ENCODE measurements at regions not wholly inside any gene's neighbourhood (a gene's known extent, or its start where the extent isn't known, plus 50 kb on each side); places are given as distances from the start of the nearest gene placed in this dataset.

- no peak for DNase-seq
Observed at GRCh38 chr2:196224756-196225155, 53.4 kb upstream of the STK17B start.

GRCh38 chr2:196225213-196225612 lies 53.8 kb upstream of the STK17B start:
- no peak for DNase-seq

GRCh38 chr2:196226058-196226706 lies 54.8 kb upstream of the STK17B start:
- no peak for DNase-seq

GRCh38 chr2:196226707-196227065 lies 55.3 kb upstream of the STK17B start:
- DNase-seq, result no peak

GRCh38 chr2:196229013-196229412 lies 57.6 kb upstream of the STK17B start:
- DNase-seq, result no peak

- DNase-seq, result no peak
Observed at GRCh38 chr2:196230061-196230854, 58.9 kb upstream of the STK17B start.

GRCh38 chr2:196233021-196233804 lies 61.8 kb upstream of the STK17B start:
- no peak for DNase-seq

GRCh38 chr2:196233805-196234475 lies 62.6 kb upstream of the STK17B start:
- no peak for DNase-seq

GRCh38 chr2:196234672-196235071 lies 63.3 kb upstream of the STK17B start:
- DNase-seq, result no peak

- no peak for DNase-seq
Observed at GRCh38 chr2:196238836-196239380, 67.5 kb upstream of the STK17B start.

GRCh38 chr2:196239622-196240587 lies 68.5 kb upstream of the STK17B start:
- DNase-seq, result no peak

GRCh38 chr2:196241175-196241574 lies 69.8 kb upstream of the STK17B start:
- no peak for DNase-seq

GRCh38 chr2:196242131-196242620 lies 70.8 kb upstream of the STK17B start:
- DNase-seq, result no peak

GRCh38 chr2:196244516-196244915 lies 73.1 kb upstream of the STK17B start:
- no peak for DNase-seq

- no peak for DNase-seq
Observed at GRCh38 chr2:196244966-196245365, 73.6 kb upstream of the STK17B start.

GRCh38 chr2:196245378-196246140 lies 74.2 kb upstream of the STK17B start:
- DNase-seq, result no peak

- no peak for DNase-seq
Observed at GRCh38 chr2:196247114-196247975, 76.0 kb upstream of the STK17B start.

- no peak for DNase-seq
Observed at GRCh38 chr2:196247976-196248280, 76.5 kb upstream of the STK17B start.

GRCh38 chr2:196248467-196249094 lies 77.2 kb upstream of the STK17B start:
- no peak for DNase-seq

All from NCI-H2081 treated with DMSO at 0.1 percent for 48 hours (cell line).